Psoas muscle (tissue), 7 donors: ENCODE measurements at regions not wholly inside any gene's neighbourhood (a gene's known extent, or its start where the extent isn't known, plus 50 kb on each side); places are given as distances from the start of the nearest gene placed in this dataset.
A peak's percentile ranks its signal among the peaks of the same experiment; 100 is the strongest.

Experiments used
- ATAC-seq, 4 donors: fragments of 200-7000 bp; cut with Tn5 transposase; one replicate each; pipeline ENCODE4 v1.9.1; 2020; ENCODE audit warnings: moderate library complexity in 3 of 4, mild to moderate bottlenecking in 2 of 4
- DNase-seq, 2 donors: peaks; one replicate each; pipeline ENCODE4 v3.0.0-alpha.2; 2020
- H3K27ac ChIP-seq: fragments of 200-600 bp; one replicate; pipeline ENCODE4 v1.8.0; 2022
- H3K27me3 ChIP-seq, 3 donors: fragments of 200-600 bp in 1 of 3; one replicate each; pipeline versions ENCODE4 v1.6.1 to v1.8.0; 2013 to 2022; ENCODE audit warnings: low read length in 2 of 3, mild to moderate bottlenecking in 2 of 3, moderate library complexity in 1 of 3; ENCODE audit not compliant: insufficient read depth in 3 of 3
- H3K36me3 ChIP-seq, 2 donors: fragments of 200-600 bp in 1 of 2; one replicate each; pipeline versions ENCODE4 v1.6.1 to v1.8.0; 2013 to 2022; ENCODE audit warnings: low read depth in 1 of 2, mild to moderate bottlenecking in 1 of 2, moderate library complexity in 1 of 2; ENCODE audit not compliant: insufficient read depth in 1 of 2
- H3K4me1 ChIP-seq: fragments of 200-600 bp; one replicate; pipeline ENCODE4 v1.8.0; 2022
- H3K4me3 ChIP-seq: fragments of 200-600 bp; one replicate; pipeline ENCODE4 v1.8.0; 2022; ENCODE audit warnings: mild to moderate bottlenecking
- H3K9me3 ChIP-seq: fragments of 200-600 bp; one replicate; pipeline ENCODE4 v1.8.0; 2022
- WGBS, 3 donors: extraction: QIAGEN DNeasy Blood & Tissue Kit; methylation state at CpG; one replicate each; pipeline versions ENCODE4 v1.1.6 to v1.1.7; 2013; 5-methylcytosine and 5-hydroxymethylcytosine counted together
- intact Hi-C, 2 donors: fragments of 100-400 bp; cut with DNase I; formaldehyde crosslinking; loops; one replicate each; pipeline versions ENCODE4 v1.11.0 to v1.14.2; 2022
- TF ChIP-seq, protein P1 (sequence below): fragments of 200-600 bp; IDR thresholded peaks from one replicate; pipeline ENCODE4 v1.8.0; 2022; ENCODE audit warnings: antibody characterized with exemption
- donor health status: healthy with polysubstance abuse.
- donor health status: DM: no; HTN: no; CAD: no; lungs with moderate emphysema.
- donor health status: Bipolar disorder and iron deficiency.
- donor health status: healthy.
- donor health status: DM: yes; HTN: yes; CAD: no.
- donor health status: DM: no; HTN: no; CAD: no.
- donor health status: DM: yes; HTN: yes; CAD: no.

DNA sequence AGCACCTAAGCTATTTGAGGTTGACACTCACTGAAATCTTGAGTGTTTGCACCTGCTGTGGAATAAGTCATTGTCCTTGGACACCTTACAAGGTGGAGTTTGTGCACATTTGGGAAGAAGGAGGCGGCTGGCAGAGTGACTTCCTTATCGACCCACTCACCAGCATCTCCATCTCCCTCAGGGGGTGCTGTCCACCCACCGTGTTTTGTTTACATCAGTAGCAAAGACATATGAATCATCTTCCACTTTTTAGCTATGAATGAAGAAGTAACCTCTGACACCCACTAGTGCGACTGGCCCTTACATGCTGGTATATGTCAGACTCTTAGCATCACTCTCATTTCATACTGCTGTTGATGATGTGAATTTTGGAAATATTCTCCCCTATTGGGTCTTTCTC is 119.5 kb upstream of the SGK1 start:
- no peaks in the 10 kb centered on the region for H3K36me3 ChIP-seq
- TF ChIP-seq, protein P1, sequence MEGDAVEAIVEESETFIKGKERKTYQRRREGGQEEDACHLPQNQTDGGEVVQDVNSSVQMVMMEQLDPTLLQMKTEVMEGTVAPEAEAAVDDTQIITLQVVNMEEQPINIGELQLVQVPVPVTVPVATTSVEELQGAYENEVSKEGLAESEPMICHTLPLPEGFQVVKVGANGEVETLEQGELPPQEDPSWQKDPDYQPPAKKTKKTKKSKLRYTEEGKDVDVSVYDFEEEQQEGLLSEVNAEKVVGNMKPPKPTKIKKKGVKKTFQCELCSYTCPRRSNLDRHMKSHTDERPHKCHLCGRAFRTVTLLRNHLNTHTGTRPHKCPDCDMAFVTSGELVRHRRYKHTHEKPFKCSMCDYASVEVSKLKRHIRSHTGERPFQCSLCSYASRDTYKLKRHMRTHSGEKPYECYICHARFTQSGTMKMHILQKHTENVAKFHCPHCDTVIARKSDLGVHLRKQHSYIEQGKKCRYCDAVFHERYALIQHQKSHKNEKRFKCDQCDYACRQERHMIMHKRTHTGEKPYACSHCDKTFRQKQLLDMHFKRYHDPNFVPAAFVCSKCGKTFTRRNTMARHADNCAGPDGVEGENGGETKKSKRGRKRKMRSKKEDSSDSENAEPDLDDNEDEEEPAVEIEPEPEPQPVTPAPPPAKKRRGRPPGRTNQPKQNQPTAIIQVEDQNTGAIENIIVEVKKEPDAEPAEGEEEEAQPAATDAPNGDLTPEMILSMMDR: no peak
- WGBS, 3 donors: 56 to 70% (median 64%) methylated on average over 4 of the region's 4 CpGs
- no peak overlapping the region for H3K4me3 ChIP-seq
- H3K27me3 ChIP-seq: no peaks in the 10 kb centered on the region
- intact Hi-C loops: loop anchor here in 1 of 2 donors (5.0 kb wide), 1 partner anchor 190 kb away; no protein-coding TSS in a partner anchor
- DNase-seq (no peak), ATAC-seq (peak; percentile 53 to 80 (median 68))
- H3K27ac ChIP-seq: peak overlapping the region; percentile 71
- H3K9me3 ChIP-seq: no peaks in the 10 kb centered on the region
- H3K4me1 ChIP-seq: peaks cover 15% of the 10 kb centered on the region

DNA sequence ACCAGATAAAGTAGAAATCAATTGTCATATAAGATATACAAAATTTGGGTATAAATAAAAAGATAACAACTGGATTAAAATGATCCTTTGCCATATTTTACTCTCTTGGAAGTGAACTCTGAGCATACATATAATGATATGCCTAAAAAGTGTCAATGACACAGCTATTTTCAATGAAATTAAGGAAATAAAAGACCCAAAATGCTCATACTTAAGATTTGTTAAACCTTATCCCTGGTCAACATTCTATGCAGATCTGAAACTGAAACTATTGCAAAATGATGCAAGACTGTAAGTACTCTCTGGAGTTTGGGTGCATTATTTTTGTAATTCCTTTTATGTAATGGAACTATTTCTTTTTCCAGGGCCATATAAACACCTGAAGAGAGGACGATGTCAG is 119.0 kb upstream of the SGK1 start:
- Histone ChIP-seq H3K9me3 (no peaks in the 10 kb centered on the region), H3K36me3 (no peaks in the 10 kb centered on the region), H3K4me3 (no peak overlapping the region), H3K27me3 (no peaks in the 10 kb centered on the region), H3K27ac (peak overlapping the region; percentile 71), H3K4me1 (peaks cover 15% of the 10 kb centered on the region)
- ATAC-seq (peak; percentile 7 to 36 (median 14)), DNase-seq (no peak)
- WGBS, 3 donors: 0 to 37% (median 29%) methylated on average over 1 of the region's 1 CpG
- intact Hi-C loops: loop anchor here in 1 of 2 donors (5.0 kb wide), 1 partner anchor 190 kb away; no protein-coding TSS in a partner anchor
- TF ChIP-seq, protein P1: no peak

DNA sequence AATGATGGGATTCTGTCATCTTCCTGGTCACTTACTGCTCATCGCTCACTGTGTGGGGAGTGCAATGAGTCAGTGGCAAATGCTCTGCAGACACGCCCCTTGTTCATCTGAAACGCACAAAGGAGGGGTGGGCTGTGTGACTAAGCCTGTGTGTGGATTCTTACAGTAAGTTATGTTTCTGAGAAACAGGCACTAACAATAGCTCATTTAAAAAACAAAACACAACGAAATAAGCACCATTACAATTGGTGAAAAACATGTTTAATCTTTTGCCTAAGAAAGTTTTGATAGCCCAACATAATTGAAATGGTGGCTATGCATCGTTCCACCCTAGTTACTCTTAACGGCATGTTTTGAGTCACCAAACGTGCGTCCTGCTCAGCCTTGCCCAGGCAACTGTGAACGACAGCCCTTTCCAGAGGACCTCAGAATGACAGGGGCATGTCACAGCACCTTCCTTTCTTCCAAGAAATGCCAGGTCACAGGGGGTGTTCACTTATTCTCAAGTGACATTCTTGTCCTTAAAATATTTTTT is 118.4 kb upstream of the SGK1 start:
- DNase-seq (peak in 1 of 2 donors; percentile 50), ATAC-seq (peak; percentile 92 to 97 (median 96))
- 17 to 34% (median 23%) methylated on average over 9 of the region's 9 CpGs for WGBS, 3 donors
- H3K4me1 ChIP-seq: peaks cover 15% of the 10 kb centered on the region
- H3K27me3 ChIP-seq: no peaks in the 10 kb centered on the region
- H3K27ac ChIP-seq: peak overlapping the region; percentile 71
- intact Hi-C loops: loop anchor here in 1 of 2 donors (5.0 kb wide), 1 partner anchor 189 kb away; no protein-coding TSS in a partner anchor
- H3K36me3 ChIP-seq: no peaks in the 10 kb centered on the region
- H3K9me3 ChIP-seq: no peaks in the 10 kb centered on the region
- TF ChIP-seq, protein P1: no peak
- no peak overlapping the region for H3K4me3 ChIP-seq

DNA sequence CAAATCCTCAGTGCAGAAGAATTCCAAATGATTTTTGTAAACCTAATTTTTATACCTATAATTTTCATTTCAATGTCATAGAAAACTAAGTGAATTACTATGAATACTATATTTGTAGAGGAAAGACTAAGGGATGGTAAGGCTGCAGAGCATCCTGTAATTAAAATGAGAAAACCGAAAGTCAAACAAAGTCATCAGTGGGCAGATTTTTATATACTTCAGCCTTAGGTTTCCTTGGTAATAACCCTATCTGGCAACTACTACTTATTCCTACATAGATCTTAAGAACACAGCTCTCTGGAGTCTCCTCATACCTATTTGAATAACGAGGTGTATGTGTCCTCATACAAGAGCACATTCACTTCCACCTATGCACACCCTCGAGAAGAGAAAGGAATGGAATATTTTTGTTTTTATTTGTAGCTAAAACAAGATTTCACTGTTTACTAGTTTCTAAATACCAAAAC is 117.9 kb upstream of the SGK1 start:
- TF ChIP-seq, protein P1: no peak
- intact Hi-C loops: loop anchor here in 1 of 2 donors (5.0 kb wide), 1 partner anchor 189 kb away; no protein-coding TSS in a partner anchor
- Histone ChIP-seq H3K4me3 (no peak overlapping the region), H3K36me3 (no peaks in the 10 kb centered on the region), H3K27me3 (no peaks in the 10 kb centered on the region), H3K4me1 (peaks cover 15% of the 10 kb centered on the region), H3K27ac (peak overlapping the region; percentile 71), H3K9me3 (no peaks in the 10 kb centered on the region)
- ATAC-seq (peak; percentile 3 to 16 (median 11)), DNase-seq (no peak)
- WGBS, 3 donors: 34 to 52% (median 48%) methylated on average over 3 of the region's 3 CpGs
